GM18507 (cell line): ENCODE measurements at regions not wholly inside any gene's neighbourhood (a gene's known extent, or its start where the extent isn't known, plus 50 kb on each side); places are given as distances from the start of the nearest gene placed in this dataset.

ENCODE experiments used
- DNase-seq: peaks from one replicate; pipeline ENCODE4 v3.0.0; 2011; ENCODE audit warnings: low read depth; ENCODE audit not compliant: insufficient read length; ENCODE audit errors: extremely low spot score
- FAIRE-seq: peaks from 2 replicates; lab custom pipeline; 2011; peaks lifted over from hg19 to GRCh38; lab: Jason Lieb, UNC

- FAIRE-seq (no peak), DNase-seq (no peak)
These were observed 72.8 kb upstream of the BOD1 start for GRCh38 chr5:173689171-173689736.

DNA sequence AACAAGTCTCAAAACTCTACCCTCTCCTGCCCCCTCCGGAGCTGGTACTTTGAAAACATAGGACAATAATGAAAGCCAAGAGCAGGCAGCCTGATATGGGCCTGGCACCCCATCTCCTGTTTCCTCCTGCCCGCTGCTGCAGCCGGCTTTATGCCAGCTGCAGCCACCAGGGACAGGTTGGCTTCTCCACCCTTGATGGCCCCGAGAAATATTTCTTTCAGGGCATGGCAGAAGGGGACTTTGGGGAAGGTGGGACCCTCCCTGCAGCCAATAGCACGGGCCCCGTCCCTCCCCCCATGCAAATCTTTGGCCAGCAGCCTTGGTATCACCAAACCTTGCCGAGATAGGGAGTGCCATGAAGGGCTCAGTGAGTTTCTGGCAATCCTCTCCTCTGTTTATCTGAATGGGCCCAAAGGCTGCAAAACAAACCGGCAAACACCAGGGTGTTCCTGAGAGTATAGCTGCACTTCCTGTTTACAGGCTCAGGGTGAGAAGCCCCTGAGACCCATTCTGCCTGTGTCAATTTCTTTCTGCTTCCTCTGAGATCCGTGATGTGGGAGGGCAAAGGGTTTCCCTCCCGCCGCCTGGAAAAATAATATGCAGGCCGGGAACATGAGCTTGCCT is 73.4 kb upstream of the BOD1 start:
- no peak for DNase-seq

DNA sequence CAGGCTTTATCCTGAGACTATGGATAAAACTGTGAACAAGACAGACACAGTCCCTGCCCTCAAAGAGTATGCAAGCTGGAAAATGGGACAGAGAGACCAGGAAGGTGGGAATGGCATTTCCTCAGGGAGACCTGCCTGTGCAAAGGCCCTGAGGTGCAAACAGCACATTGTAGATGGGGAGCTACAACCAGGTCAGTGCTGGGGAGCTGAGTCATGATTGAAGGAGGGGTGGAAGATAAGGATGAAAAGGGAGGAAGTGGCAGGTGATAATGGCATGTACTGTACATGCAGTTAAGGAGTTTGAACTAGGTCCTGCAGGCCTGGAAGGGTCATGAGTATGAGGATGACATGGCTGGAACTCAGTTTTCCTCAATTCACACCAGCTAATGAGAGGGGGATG is 75.5 kb upstream of the BOD1 start:
- FAIRE-seq: no peak
- no peak for DNase-seq

More for the DNA sequence above, 73.4 kb upstream of the BOD1 start:
- peak; percentile 56 for FAIRE-seq

DNA sequence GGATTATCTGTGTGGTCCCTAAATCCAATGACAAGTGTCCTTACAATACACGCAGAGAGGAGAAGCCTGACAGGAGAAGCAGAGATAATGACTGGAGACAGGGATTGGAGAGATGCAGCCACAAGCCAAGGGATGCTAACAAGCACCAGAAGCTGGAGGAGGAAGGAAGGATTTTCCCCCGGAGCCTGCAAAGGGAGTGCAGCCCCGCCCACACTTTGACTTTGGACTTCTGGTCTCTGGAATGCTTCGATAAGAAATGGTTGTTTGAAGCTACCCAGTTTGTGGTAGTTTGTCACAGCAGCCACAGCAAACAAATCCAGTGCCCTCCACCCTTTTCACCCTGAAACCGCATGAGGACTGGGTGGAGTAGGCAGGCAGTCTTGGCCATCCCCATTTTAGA is 77.2 kb upstream of the BOD1 start:
- no peak for DNase-seq
- FAIRE-seq: no peak

GRCh38 chr5:173696216-173696615 is 79.8 kb upstream of the BOD1 start:
- FAIRE-seq: no peak
- DNase-seq: no peak

DNA sequence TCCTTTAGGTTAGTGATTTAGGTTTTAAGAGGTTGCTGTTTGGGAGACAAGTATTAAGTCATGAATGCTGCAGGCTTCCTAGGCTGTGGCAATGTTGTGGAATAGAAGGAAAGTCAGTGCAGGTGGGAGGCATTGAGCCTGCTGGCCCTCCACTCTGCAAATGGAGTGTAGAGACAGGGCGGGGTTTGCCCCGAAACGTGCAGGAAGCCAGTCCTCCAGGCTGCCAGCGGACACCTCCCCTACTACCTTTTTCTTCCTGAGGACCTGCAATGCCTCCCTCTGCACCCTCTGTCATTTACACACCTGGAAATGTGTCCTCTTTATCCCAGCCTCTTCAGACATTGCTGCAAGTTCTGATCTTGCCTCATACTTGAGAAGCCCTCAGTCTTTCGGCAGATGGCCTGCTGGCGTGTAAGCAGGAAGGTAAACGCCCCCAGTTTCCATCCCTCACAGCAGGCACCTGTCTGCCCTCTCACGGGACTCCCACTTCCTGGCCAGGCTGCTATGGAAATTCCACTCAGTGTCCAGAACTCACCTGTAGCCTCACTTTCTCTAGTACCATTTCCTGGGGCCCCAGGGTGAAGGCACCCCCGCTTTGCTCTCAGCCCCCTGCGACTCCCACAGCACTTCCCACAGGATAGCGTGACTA is 81.6 kb upstream of the BOD1 start:
- FAIRE-seq (no peak), DNase-seq (no peak)

- FAIRE-seq (no peak), DNase-seq (no peak)
These were observed 83.5 kb upstream of the BOD1 start for GRCh38 chr5:173699966-173700365.

DNA sequence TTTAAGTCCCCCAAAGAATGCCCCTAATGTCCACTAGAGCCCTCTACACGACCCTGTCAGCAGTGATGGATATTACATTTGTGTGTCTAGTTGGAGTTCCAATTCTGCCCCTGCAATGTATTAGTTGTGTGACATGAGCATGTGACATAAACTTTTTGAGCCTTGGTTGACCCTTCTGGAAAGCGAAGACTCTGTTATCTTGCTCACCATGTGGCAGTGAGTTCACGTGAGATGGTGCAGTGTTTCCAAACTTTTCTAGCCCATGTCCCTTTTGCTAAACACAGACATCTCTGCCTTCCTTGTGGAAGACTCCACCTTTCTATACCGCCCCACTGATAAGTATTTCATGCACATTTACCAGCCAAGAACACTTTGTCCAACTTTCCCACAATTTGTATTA is 87.0 kb upstream of the BOD1 start:
- DNase-seq (no peak), FAIRE-seq (no peak)

GRCh38 chr5:173704615-173705511 is 88.4 kb upstream of the BOD1 start:
- DNase-seq: no peak
- FAIRE-seq: no peak

DNA sequence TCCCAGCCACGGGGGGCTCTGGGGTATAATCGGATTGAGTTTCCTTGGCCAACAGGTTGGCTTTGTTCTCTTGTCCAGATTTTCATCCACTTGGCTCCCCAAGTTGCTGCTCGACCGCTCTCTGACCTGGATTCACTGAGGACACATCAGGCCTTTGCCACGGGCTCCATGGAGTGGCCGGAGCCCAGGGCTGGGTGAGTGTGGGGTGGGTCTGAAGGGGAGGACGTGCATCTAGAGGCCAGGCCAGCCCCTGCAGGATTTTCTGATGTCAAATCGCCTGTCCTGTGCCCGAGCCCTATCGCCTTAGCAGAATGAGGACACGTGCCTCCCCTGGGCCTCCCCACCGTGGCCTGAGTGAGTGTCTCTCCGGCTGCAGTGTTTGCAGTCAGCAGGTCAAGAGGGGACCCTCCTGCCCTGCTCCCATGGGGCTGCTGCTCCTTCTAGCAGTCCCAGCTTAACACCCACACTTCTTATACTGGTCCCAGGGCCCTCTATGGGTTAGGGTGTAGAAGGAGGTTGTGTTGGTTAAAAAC is 89.1 kb upstream of the BOD1 start:
- FAIRE-seq: no peak
- no peak for DNase-seq

DNA sequence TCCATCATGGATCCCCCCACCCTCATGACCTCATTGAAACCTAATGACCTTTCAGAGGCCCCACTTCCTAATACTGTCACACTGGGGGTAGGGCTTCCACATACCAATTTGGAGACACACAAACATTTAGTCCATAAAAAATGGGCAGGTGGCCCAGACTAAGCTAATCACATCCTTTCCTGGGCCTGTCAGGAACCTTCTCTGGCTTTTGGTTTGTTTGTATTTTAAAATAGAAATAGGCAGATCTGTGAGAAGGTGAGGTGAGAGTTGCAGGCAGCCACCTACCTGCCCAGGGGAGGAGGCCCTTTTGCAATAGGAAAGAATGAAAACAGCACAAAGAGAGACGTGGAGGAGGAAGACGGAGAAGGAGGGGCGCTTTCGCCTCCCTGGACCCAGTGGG is 90.2 kb upstream of the BOD1 start:
- FAIRE-seq: no peak

DNA sequence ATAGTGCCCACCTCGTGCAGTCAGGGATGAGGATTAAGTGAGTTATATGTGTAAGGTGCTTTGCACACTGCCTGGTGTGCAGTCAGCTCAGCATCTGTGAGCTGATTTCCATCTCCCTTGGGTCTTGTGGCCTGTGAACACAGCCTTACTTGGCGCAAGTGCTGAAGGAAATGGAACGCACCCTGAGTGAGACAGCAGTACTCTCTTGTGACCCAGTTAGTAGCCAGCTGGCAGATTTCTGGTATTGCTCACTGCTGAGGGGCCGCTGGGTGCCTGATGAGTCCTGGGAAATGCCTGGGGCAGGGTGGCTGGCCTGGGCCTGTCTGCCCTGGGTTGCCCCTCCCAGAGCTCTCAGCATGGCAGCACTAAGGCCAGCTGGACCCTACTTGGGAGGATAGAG is 90.9 kb upstream of the BOD1 start:
- FAIRE-seq: peak; percentile 76
- DNase-seq: no peak

More for the DNA sequence above, 90.2 kb upstream of the BOD1 start:
- no peak for DNase-seq

DNA sequence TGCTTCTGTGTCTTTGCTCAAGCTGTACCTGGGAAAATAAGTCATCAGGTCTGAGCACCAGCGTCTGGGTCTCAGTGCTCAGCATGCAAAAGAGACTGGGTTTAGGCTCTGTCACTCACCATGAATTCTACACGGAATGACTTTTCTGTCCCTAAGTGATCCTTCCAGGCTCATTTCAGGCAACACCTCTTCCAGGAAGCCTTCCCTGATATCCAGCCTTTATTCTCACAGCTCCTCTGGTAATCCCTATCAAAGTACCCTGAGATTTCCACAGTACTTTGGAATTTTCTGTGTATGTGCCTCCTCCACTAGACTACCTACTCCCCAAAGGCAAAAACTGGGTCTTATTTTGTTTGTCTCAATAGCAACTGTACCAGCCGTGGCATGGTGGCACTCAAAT is 92.7 kb upstream of the BOD1 start:
- no peak for DNase-seq
- no peak for FAIRE-seq

- no peak for DNase-seq
- no peak for FAIRE-seq
These were observed 93.3 kb upstream of the BOD1 start for GRCh38 chr5:173709761-173710160.

- FAIRE-seq: no peak
- DNase-seq: no peak
These were observed 94.1 kb upstream of the BOD1 start for GRCh38 chr5:173710528-173710927.

DNA sequence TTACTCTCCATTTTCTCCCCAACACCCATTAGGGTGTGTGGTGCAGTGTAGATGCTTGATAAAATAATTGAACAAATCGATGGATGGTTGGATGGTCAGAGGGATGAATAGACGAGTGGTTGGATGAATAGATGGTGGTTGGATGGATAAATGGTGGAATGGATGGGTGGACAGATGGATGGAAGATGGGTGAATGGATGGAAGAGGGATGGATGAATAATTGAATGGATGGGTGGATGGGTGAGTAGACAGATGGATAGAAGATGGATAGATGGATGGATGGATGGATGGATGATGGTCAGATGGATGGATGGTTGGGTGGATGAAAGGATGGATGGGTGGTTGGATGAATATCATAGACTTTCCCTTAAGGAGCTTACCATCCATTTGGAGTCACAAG is 95.0 kb upstream of the BOD1 start:
- no peak for DNase-seq
- FAIRE-seq: no peak

GRCh38 chr5:173712609-173713175 is 96.2 kb upstream of the BOD1 start:
- no peak for FAIRE-seq
- no peak for DNase-seq

DNA sequence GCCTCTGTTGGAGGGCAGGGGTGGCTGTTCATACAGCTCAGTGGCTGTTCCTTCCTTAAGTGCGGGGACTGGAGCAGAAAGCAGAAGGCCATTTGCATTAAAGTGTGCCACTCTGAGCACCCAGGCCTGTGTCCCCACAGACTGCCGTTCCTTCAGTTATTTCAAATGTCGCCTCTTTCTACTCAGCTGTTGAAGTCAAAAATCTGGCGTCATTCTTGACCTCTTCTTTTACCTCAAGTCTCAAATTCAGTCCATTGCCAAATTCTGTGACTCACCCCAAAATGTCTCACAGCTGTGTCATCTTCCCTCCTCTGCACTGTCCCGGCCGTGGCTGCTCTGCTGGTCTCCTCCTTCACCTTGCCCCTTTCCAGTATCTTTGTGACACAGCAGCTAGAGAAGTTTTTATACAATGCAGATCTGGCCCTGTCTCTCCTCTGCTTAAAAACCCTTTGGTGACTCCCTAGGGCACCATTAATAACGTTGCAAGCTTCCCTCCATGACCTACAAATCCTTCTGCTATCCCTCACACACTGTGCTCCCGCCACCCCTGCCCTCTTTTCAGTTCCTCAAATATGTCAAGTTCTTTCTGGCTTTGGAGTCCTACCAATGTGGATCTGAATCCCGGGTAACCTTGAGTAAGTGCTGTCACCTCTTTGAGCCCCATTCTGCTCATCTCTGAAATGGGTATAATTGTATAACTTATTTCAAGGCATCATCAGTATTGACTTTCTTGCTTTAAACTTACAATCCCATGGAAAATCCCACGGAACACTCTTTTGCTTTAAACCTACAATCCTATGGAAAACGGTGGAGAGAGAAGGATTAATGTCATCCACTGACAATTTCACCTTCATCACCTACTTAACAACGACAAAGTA is 98.3 kb upstream of the BOD1 start:
- DNase-seq (no peak), FAIRE-seq (no peak)

DNA sequence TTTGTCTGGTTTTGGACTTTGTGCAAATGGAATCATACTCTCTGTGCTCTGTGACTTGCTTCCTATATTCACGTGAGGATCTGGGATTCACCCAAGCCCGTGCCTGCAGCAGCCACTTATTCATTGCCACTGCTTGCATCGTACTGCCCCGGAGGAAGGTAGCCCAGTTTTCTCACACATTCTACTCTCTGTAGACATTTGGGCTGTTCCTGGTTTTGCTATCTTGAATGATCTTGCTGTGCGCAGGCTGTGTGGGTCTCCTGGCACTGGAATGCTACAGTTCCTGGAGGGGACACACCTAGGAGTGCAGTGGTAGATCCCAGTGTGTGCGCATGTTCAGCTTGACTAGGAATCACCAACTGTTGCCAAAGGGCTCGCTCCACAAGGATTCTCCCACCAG is 99.2 kb upstream of the BOD1 start:
- DNase-seq (no peak), FAIRE-seq (no peak)
